ENCODE measurements at regions not wholly inside any gene's neighbourhood (a gene's known extent, or its start where the extent isn't known, plus 50 kb on each side); places are given as distances from the start of the nearest gene placed in this dataset.

DNA sequence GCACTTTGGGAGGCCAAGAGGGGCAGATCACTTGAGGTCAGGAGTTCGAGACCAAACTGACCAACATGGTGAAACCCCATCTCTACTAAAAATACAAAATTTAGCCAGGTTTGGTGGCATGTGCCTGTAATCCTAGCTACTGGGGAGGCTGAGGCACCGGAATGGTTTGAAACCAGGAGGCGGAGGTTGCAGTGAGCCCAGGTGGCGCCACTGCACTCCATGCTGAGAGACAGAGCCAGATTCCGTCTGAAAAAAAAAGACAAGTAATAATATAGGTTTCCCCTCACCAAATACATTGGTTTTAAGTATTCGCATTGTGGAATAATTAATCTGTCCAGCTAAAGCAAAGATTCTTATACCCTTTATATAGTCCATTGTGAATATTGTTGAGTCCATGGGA is 1544.6 kb downstream of the OLFM4 start:
- no peaks in the 10 kb centered on the region for H3K4me1 ChIP-seq
- DNase-seq (ENCODE audit: low spot score in 2 of 2): no peak
- no peak for TF ChIP-seq CTCF (IDR thresholded peaks at IDR 0.05)
- no peak for TF ChIP-seq POLR2A (IDR thresholded peaks at IDR 0.05)
- TF ChIP-seq EP300 (IDR thresholded peaks at IDR 0.05): no peak
- WGBS, 2 donors: 90 to 91% methylated on average over 6 of the region's 6 CpGs
- no peaks in the 10 kb centered on the region for H3K36me3 ChIP-seq
- H3K27ac ChIP-seq: no peak overlapping the region
- no peaks in the 10 kb centered on the region for H3K9me3 ChIP-seq
- no peaks in the 10 kb centered on the region for H3K27me3 ChIP-seq
- H3K4me3 ChIP-seq: no peak overlapping the region

DNA sequence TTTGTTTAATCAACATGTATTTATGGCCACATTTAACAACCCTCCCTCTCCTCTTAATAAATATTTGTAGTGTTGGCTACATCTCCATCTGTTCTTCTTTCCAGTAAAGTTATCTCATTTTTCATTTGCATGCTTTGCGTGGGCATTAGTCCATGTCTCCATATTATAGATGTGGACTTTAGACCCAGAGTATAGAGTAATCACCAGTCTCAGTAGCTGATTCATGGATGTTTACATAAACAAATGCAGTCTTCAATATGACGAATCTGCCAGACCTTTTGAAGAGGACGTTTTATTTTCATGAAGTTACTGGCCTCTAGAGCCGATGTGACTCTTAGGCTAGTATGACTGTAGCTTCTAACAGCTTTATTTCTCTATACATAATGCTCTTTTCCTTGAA is 1546.2 kb downstream of the OLFM4 start:
- H3K4me3 ChIP-seq: no peak overlapping the region
- H3K9me3 ChIP-seq: no peaks in the 10 kb centered on the region
- DNase-seq (ENCODE audit: low spot score in 2 of 2): no peak
- no peaks in the 10 kb centered on the region for H3K36me3 ChIP-seq
- no peaks in the 10 kb centered on the region for H3K4me1 ChIP-seq
- no peak overlapping the region for H3K27ac ChIP-seq
- WGBS, 2 donors: 82 to 84% methylated on average over 4 of the region's 4 CpGs
- TF ChIP-seq CTCF (IDR thresholded peaks at IDR 0.05) (no peak), EP300 (IDR thresholded peaks at IDR 0.05) (no peak), POLR2A (IDR thresholded peaks at IDR 0.05) (no peak)
- no peaks in the 10 kb centered on the region for H3K27me3 ChIP-seq

GRCh38 chr13:54591540-54591939 is 1562.9 kb downstream of the OLFM4 start:
- DNase-seq (ENCODE audit: low spot score in 2 of 2): no peak
- Histone ChIP-seq H3K36me3 (no peaks in the 10 kb centered on the region), H3K4me1 (no peaks in the 10 kb centered on the region), H3K4me3 (no peak overlapping the region), H3K27ac (no peak overlapping the region), H3K27me3 (no peaks in the 10 kb centered on the region), H3K9me3 (no peaks in the 10 kb centered on the region)
- no peak for TF ChIP-seq EP300 (IDR thresholded peaks at IDR 0.05)
- WGBS, 2 donors: 73 to 85% methylated on average over 3 of the region's 3 CpGs

DNA sequence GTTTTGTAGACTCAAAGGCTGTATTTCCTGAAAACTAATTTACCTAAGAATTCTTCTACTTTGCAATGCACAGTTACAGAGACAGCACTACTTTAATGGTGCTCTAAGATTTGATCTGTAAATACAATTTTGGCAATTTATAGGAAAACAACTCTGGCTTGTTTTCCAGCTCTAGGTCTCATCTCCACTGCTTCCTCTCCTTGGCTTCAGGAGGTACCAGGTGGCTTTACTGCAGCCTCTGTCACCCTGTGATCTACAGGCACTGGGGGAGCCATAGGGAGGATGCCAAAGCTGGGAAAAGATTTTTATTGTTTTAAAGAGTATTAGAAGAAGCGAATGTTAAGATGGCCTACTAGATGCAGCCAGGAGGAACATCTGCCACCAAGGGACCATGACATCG is 1563.6 kb downstream of the OLFM4 start:
- Histone ChIP-seq H3K4me1 (no peaks in the 10 kb centered on the region), H3K9me3 (no peaks in the 10 kb centered on the region), H3K4me3 (no peak overlapping the region), H3K27ac (no peak overlapping the region), H3K36me3 (no peaks in the 10 kb centered on the region), H3K27me3 (no peaks in the 10 kb centered on the region)
- DNase-seq (ENCODE audit: low spot score in 2 of 2): no peak
- 76 to 93% methylated on average over 2 of the region's 2 CpGs for WGBS, 2 donors
- TF ChIP-seq POLR2A (IDR thresholded peaks at IDR 0.05) (no peak), EP300 (IDR thresholded peaks at IDR 0.05) (no peak), CTCF (IDR thresholded peaks at IDR 0.05) (no peak)

- DNase-seq (ENCODE audit: low spot score in 2 of 2): no peak
- TF ChIP-seq POLR2A (IDR thresholded peaks at IDR 0.05) (no peak), EP300 (IDR thresholded peaks at IDR 0.05) (no peak), CTCF (IDR thresholded peaks at IDR 0.05) (no peak)
- no peaks in the 10 kb centered on the region for H3K36me3 ChIP-seq
Observed at GRCh38 chr13:54593504-54593903, 1564.9 kb downstream of the OLFM4 start.

GRCh38 chr13:54597540-54598088 is 1569.0 kb downstream of the OLFM4 start:
- WGBS, 2 donors: 71 to 80% methylated on average over 4 of the region's 4 CpGs
- no peaks in the 10 kb centered on the region for H3K36me3 ChIP-seq
- H3K4me3 ChIP-seq: no peak overlapping the region
- H3K27ac ChIP-seq: no peak overlapping the region
- DNase-seq (ENCODE audit: low spot score in 2 of 2): no peak
- peaks cover 0 to 9% (median 0%) of the 10 kb centered on the region in 4 donors for H3K9me3 ChIP-seq
- H3K4me1 ChIP-seq: no peaks in the 10 kb centered on the region
- TF ChIP-seq POLR2A (IDR thresholded peaks at IDR 0.05) (no peak), CTCF (IDR thresholded peaks at IDR 0.05) (no peak), EP300 (IDR thresholded peaks at IDR 0.05) (no peak)
- H3K27me3 ChIP-seq: no peaks in the 10 kb centered on the region

More at GRCh38 chr13:54593504-54593903, 1564.9 kb downstream of the OLFM4 start:
- no peaks in the 10 kb centered on the region for H3K4me1 ChIP-seq
- no peaks in the 10 kb centered on the region for H3K27me3 ChIP-seq
- WGBS, 2 donors: 95% methylated on average over 3 of the region's 3 CpGs; no CpG with 5 or more reads in 1 of the 2 donors
- no peaks in the 10 kb centered on the region for H3K9me3 ChIP-seq
- H3K27ac ChIP-seq: no peak overlapping the region
- H3K4me3 ChIP-seq: no peak overlapping the region

All from tibial nerve (tissue), 4 donors.